HUES48 (cell line): ENCODE measurements at regions not wholly inside any gene's neighbourhood (a gene's known extent, or its start where the extent isn't known, plus 50 kb on each side); places are given as distances from the start of the nearest gene placed in this dataset.

Experiments
- H3K27ac ChIP-seq: one replicate; pipeline ENCODE4 v1.7.0; 2013; ENCODE audit warnings: low read depth, low read length, inconsistent platforms
- H3K27me3 ChIP-seq: 2 replicates; pipeline ENCODE4 v1.6.1; 2013; ENCODE audit warnings: mild to moderate bottlenecking, low read length; ENCODE audit not compliant: control insufficient read depth, insufficient read depth
- H3K36me3 ChIP-seq: 2 replicates; pipeline ENCODE4 v1.6.1; 2013; ENCODE audit warnings: low read length; ENCODE audit not compliant: control insufficient read depth, insufficient read depth
- H3K4me1 ChIP-seq: 2 replicates; pipeline ENCODE4 v1.6.1; 2013; ENCODE audit warnings: mild to moderate bottlenecking, low read length; ENCODE audit not compliant: control insufficient read depth, insufficient read depth
- H3K4me3 ChIP-seq: 2 replicates; pipeline ENCODE4 v1.5.1; 2013; ENCODE audit warnings: mild to moderate bottlenecking, low read depth, low read length
- H3K9ac ChIP-seq: 2 replicates; pipeline ENCODE4 v1.6.1; 2013; ENCODE audit warnings: mild to moderate bottlenecking, low read depth, low read length, moderate library complexity
- H3K9me3 ChIP-seq: 2 replicates; pipeline ENCODE4 v1.6.1; 2013; ENCODE audit warnings: low read length; ENCODE audit not compliant: control insufficient read depth, insufficient read depth

DNA sequence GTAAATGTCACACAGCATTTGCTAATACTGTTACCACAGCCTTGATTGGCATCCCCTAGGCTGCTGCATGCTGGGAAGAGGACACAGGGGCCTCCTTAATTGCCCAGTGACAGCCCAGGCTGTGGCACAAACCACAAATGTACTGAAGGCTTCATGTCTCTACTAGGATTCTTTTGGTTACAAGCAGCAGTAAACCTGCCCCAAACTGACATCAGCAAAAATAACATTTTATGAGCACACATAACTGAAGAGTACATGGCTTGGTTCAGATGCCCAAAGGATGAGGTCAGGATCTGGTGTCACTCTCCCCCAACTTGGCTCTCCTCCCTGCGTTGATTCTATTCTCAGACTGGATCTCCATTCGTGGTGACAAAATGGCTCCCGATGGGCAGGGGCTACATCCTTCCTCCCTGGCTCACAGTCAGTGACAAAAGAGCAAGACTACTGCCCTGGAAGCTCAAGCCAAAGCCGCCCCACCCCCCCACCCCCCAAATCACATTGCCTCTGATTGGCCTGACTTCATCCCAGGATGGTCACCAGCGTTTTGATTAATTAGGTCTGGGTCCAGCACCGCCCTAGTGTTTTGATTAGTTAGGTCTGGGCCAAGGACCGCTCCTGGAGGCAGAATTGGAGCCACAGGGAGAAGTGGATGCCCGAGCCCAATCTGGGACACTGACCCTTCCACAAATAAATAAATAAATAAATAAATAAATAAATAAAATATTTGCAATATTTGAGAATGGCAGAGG lies 180.5 kb upstream of the RBPJ start:
- no peaks in the 10 kb centered on the region for H3K27me3 ChIP-seq
- H3K27ac ChIP-seq: no peak overlapping the region

GRCh38 chr4:26141051-26141721 lies 179.6 kb upstream of the RBPJ start:
- Histone ChIP-seq H3K9me3 (no peaks in the 10 kb centered on the region), H3K4me1 (peaks cover 17% of the 10 kb centered on the region), H3K9ac (no peak overlapping the region), H3K4me3 (no peak overlapping the region), H3K36me3 (no peaks in the 10 kb centered on the region), H3K27me3 (no peaks in the 10 kb centered on the region), H3K27ac (no peak overlapping the region)

More for the DNA sequence above, 180.5 kb upstream of the RBPJ start:
- Histone ChIP-seq H3K4me1 (peaks cover 17% of the 10 kb centered on the region), H3K9me3 (no peaks in the 10 kb centered on the region), H3K36me3 (no peaks in the 10 kb centered on the region), H3K9ac (no peak overlapping the region), H3K4me3 (no peak overlapping the region)

GRCh38 chr4:26141911-26142638 lies 178.7 kb upstream of the RBPJ start:
- H3K9me3 ChIP-seq: no peaks in the 10 kb centered on the region
- H3K27ac ChIP-seq: no peak overlapping the region
- no peak overlapping the region for H3K4me3 ChIP-seq
- H3K4me1 ChIP-seq: peaks cover 17% of the 10 kb centered on the region
- H3K36me3 ChIP-seq: no peaks in the 10 kb centered on the region
- no peaks in the 10 kb centered on the region for H3K27me3 ChIP-seq
- no peak overlapping the region for H3K9ac ChIP-seq

DNA sequence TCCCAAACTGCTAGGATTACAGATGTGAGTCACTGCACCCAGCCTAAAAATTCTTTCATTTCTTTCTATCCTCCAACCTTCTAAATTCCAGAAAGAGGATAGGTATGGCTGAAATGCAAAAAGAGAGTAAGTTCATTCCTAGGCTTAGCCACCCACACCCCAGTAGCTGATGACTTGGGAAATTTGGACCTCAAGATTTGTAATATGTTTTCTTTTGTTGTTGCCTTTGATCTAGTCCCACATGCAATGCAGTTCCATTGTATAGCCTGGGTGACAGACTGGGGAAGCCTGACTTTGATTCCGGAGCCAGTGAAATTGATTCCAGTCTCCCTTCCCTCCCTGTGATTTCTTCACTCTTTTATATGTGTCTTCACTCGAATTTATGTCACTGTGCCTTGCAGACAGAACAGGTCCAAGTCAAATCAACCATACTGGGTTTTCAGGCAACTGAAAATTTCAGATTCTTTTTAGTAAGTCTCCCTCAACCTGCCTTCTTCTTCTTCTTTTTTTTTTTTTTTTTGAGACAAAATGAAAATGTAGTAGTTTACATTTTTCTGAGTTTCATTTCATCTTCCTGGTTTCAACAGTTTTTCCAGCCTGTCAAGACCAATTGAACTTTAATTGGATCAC lies 176.2 kb upstream of the RBPJ start:
- H3K4me1 ChIP-seq: peaks cover 12% of the 10 kb centered on the region
- H3K27me3 ChIP-seq: no peaks in the 10 kb centered on the region
- no peaks in the 10 kb centered on the region for H3K9me3 ChIP-seq
- no peak overlapping the region for H3K27ac ChIP-seq
- H3K4me3 ChIP-seq: no peak overlapping the region
- no peak overlapping the region for H3K9ac ChIP-seq
- no peaks in the 10 kb centered on the region for H3K36me3 ChIP-seq

DNA sequence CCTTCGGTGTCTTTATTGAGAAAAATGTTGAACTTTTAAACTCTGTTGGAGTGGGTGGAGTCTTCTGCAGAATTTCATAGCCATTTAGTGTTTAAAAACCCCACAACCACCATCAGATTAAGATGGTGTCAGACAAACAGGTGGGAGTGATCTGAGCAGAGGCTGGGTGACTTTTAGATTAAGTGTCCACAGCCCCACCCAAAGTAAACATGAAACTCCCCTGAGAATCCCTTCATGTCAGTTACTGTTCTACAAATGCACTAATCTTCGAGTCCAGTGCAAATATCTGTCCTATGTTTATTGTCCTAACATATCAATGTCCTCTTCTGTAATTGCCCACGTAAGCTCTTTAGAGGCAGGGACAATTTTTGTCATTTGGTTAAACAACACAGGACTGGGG lies 175.6 kb upstream of the RBPJ start:
- no peak overlapping the region for H3K4me3 ChIP-seq
- H3K4me1 ChIP-seq: peaks cover 12% of the 10 kb centered on the region
- no peaks in the 10 kb centered on the region for H3K27me3 ChIP-seq
- no peaks in the 10 kb centered on the region for H3K36me3 ChIP-seq
- H3K9me3 ChIP-seq: no peaks in the 10 kb centered on the region
- no peak overlapping the region for H3K9ac ChIP-seq
- H3K27ac ChIP-seq: no peak overlapping the region

DNA sequence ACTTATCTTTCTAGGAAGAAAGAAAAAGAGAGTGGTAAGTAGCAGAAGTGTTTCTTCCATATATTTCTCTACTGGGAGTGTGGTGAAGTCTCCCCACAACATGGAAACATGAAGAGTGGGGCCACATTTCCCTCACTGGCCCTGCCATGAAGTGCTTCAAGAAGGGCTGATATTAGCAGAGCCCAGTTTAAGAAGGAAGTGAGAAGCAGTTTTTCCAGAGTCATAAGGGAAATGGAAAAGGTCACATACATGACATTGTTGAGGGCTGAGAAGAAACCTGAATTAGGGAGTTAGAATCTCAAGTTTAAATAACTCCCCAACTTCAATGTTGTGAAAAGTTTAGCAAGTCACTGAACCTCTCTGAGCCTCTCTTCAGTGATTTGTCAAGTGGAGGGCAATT lies 171.9 kb upstream of the RBPJ start:
- H3K9ac ChIP-seq: no peak overlapping the region

GRCh38 chr4:26150948-26151347 lies 169.9 kb upstream of the RBPJ start:
- H3K9me3 ChIP-seq: no peaks in the 10 kb centered on the region
- no peaks in the 10 kb centered on the region for H3K27me3 ChIP-seq
- H3K4me1 ChIP-seq: no peaks in the 10 kb centered on the region; the same call in 1 of the 2 replicates
- no peak overlapping the region for H3K4me3 ChIP-seq
- H3K27ac ChIP-seq: no peak overlapping the region
- H3K9ac ChIP-seq: no peak overlapping the region
- no peaks in the 10 kb centered on the region for H3K36me3 ChIP-seq

More for the DNA sequence above, 171.9 kb upstream of the RBPJ start:
- Histone ChIP-seq H3K9me3 (no peaks in the 10 kb centered on the region), H3K4me1 (no peaks in the 10 kb centered on the region; the same call in 1 of the 2 replicates), H3K27me3 (no peaks in the 10 kb centered on the region), H3K4me3 (no peak overlapping the region), H3K36me3 (no peaks in the 10 kb centered on the region), H3K27ac (no peak overlapping the region)

GRCh38 chr4:26151615-26152014 lies 169.2 kb upstream of the RBPJ start:
- H3K27ac ChIP-seq: no peak overlapping the region
- H3K9me3 ChIP-seq: no peaks in the 10 kb centered on the region
- no peak overlapping the region for H3K9ac ChIP-seq
- H3K4me1 ChIP-seq: no peaks in the 10 kb centered on the region; the same call in 1 of the 2 replicates
- H3K27me3 ChIP-seq: no peaks in the 10 kb centered on the region
- H3K36me3 ChIP-seq: no peaks in the 10 kb centered on the region
- no peak overlapping the region for H3K4me3 ChIP-seq

DNA sequence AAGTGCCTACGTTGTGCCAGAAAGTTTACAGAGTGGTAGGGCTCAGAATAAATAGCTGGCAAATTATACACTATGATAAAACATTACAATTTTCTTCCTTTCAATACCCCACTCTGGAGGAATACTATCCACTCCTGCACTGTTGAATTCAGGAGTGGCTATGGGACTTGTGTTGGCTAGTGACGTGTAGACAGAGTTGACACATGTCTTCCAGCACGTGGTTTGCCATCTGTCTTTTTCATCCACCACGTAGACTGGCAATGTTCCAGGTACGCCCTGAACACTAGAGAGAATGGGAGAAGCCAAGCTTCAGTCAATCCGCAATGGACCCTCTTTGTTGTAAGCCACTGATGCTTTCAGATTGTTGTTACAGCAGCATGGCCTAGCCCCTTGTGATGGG lies 168.8 kb upstream of the RBPJ start:
- H3K27ac ChIP-seq: no peak overlapping the region
- H3K4me3 ChIP-seq: no peak overlapping the region

GRCh38 chr4:26157541-26157940 lies 163.3 kb upstream of the RBPJ start:
- H3K27me3 ChIP-seq: no peaks in the 10 kb centered on the region
- no peaks in the 10 kb centered on the region for H3K9me3 ChIP-seq
- H3K36me3 ChIP-seq: no peaks in the 10 kb centered on the region
- peaks cover 2% of the 10 kb centered on the region for H3K4me1 ChIP-seq
- no peak overlapping the region for H3K4me3 ChIP-seq
- no peak overlapping the region for H3K9ac ChIP-seq
- H3K27ac ChIP-seq: no peak overlapping the region

More for the DNA sequence above, 168.8 kb upstream of the RBPJ start:
- H3K36me3 ChIP-seq: no peaks in the 10 kb centered on the region
- H3K9me3 ChIP-seq: no peaks in the 10 kb centered on the region
- H3K27me3 ChIP-seq: no peaks in the 10 kb centered on the region
- H3K4me1 ChIP-seq: no peaks in the 10 kb centered on the region; the same call in 1 of the 2 replicates
- no peak overlapping the region for H3K9ac ChIP-seq
